Sigmoid colon (tissue), 4 donors: ENCODE measurements at regions not wholly inside any gene's neighbourhood (a gene's known extent, or its start where the extent isn't known, plus 50 kb on each side); places are given as distances from the start of the nearest gene placed in this dataset.

Experiments used
- EP300 ChIP-seq, 4 donors: sonication (generic); formaldehyde crosslinking; IDR thresholded peaks; one replicate each; pipeline ENCODE4 v1.6.1; 2017; ENCODE audit warnings: antibody characterized with exemption in 4 of 4
- TF ChIP-seq, protein P1 (sequence below), 4 experiments: fragments of 450-650 bp in 3 of 4; fragments of 200-600 bp in 1 of 4; IDR thresholded peaks; one replicate each; pipeline ENCODE4 v1.5.1; 2016 to 2019; ENCODE audit warnings: antibody characterized with exemption in 4 of 4, mild to moderate bottlenecking in 3 of 4, moderate library complexity in 2 of 4

DNA sequence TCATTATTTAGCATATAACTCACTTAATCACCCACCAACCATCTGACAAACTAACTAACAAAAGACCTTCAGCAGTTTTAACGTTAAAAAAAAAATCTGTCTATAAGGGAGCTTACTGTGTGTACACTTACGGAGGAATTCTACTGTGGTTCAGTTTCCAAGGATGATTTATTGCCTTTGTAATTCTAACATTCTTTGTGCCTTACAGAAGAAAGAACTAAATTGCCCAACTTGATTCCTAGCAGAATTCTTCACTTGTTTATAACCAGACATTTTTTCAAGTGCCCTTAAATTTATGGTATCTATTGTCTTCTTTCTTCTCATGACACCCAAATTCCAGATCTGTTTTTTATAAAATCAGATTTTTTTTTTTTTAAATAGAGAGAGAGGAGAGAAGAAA lies 119.7 kb upstream of the IGSF10 start:
- TF ChIP-seq, protein P1, sequence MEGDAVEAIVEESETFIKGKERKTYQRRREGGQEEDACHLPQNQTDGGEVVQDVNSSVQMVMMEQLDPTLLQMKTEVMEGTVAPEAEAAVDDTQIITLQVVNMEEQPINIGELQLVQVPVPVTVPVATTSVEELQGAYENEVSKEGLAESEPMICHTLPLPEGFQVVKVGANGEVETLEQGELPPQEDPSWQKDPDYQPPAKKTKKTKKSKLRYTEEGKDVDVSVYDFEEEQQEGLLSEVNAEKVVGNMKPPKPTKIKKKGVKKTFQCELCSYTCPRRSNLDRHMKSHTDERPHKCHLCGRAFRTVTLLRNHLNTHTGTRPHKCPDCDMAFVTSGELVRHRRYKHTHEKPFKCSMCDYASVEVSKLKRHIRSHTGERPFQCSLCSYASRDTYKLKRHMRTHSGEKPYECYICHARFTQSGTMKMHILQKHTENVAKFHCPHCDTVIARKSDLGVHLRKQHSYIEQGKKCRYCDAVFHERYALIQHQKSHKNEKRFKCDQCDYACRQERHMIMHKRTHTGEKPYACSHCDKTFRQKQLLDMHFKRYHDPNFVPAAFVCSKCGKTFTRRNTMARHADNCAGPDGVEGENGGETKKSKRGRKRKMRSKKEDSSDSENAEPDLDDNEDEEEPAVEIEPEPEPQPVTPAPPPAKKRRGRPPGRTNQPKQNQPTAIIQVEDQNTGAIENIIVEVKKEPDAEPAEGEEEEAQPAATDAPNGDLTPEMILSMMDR (IDR thresholded peaks at IDR 0.05): no peak
- TF ChIP-seq EP300 (IDR thresholded peaks at IDR 0.05): no peak
